SK-N-DZ (cell line): ENCODE measurements at regions not wholly inside any gene's neighbourhood (a gene's known extent, or its start where the extent isn't known, plus 50 kb on each side); places are given as distances from the start of the nearest gene placed in this dataset.

Experiments
- DNase-seq: peaks from one replicate; pipeline ENCODE4 v3.0.0-alpha.2; 2015; ENCODE audit warnings: low spot score

DNA sequence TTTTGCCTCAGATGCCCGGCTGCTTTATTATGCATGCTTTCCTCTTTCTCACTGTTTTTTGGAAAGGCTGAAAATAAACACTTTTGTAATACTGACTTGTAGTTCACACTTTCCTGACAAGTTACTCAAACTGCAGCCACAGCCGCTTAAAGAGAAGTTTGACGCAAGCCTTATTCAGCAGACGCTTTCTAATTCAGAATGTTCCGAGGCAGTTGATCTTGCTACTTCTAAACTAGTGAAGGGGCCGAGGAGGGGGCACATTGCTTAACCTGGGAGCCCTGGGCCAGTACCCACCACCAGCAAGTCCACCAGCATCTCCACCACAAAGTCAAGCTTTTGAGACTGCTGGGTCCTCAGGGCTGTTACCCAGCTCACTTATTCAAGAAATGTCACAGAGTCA is 71.8 kb upstream of the SPRED2 start:
- DNase-seq, result no peak

- no peak for DNase-seq
Measured at GRCh38 chr2:65503746-65504145, 71.3 kb upstream of the SPRED2 start.

DNA sequence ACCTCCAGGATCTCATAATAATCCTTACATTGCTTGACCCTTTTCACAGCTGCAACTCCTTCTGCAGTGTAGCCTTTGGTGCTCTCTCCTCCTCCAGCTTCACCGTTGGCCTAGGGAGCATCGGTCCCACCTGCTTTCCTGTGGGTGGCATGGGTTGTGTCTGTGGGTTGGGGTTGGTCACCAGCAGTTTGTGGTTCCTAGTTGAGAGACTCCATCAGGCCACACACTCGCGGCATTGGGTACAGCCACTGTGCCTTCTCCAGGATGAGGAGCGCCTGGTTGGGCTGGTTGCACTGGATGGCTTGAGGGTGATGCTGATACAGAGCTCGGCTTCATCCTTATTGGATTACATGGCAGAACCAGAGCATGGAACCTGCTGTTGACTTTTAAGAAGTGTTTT is 69.4 kb upstream of the SPRED2 start:
- DNase-seq, result no peak

DNA sequence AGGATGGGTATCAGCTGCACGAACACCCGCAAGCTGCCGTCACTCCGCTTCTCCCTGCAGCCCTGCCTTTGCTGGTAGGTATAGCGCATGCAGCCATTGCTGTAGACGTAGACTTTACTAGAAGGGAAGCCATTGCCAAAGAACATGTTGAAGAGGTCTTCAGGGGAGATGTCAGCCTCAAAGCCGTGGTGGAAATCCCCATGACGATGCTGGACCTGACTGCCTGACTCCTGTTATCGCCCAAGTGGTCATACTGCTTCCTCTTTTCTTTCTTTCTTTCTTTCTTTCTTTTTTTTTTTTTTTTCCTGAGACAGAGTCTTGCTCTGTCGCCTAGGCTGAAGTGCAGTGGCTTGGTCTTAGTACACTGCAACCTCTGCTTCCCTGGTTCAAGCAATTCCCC is 68.7 kb upstream of the SPRED2 start:
- DNase-seq, result no peak

- no peak for DNase-seq
Measured at GRCh38 chr2:65500310-65501040, 68.1 kb upstream of the SPRED2 start.

DNA sequence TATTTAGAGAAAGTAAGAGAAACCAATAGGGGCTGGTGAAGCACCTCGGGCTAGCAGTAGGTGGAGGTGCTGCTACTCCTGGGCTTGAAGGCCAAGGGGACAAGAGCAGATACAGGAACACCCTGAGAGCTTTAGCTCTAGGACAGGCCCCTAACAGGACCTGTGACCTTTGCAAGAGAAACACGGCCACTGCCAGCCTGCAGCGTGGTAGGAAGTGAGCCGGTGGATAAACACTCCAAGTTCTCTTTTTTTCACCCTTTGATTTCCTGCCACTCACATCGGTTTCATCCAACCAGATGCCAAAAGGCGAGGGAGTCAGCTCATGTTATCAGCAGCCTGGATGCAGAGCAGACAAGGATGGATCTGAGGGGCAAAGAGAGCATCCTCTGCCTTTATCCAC is 66.8 kb upstream of the SPRED2 start:
- DNase-seq, result no peak

GRCh38 chr2:65498396-65498795 is 66.0 kb upstream of the SPRED2 start:
- no peak for DNase-seq

DNA sequence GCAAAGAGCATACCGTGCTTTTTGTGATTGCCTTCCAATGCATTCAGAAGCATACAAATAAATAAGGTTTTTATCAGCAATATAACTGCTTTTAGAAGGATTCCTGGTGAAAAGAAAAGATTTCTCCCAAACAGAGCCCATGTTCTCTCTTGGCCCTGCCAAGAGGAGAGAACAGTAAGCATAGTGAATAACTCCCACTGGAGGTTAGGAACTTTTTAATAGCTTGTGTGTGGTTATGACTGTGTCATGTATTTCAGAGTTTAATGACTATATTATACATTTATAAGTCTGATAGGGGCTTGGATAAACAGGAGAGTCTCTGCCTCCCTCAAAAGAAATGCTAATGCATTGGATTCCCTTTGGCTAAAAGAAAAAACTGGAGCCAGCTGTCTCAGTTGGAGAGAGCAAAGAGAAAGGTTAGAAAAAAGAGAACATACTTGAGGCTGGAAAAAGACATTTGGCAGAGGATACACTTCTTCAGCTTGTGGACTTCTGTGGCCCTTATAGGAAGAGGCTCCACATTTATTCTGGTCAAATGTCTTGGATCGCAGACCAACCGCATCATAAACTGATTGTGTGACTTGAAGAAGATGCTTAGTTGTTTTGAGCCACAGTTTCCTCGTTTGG is 63.0 kb upstream of the SPRED2 start:
- no peak for DNase-seq

GRCh38 chr2:65494078-65494477 is 61.7 kb upstream of the SPRED2 start:
- no peak for DNase-seq

GRCh38 chr2:65491381-65491905 is 59.0 kb upstream of the SPRED2 start:
- no peak for DNase-seq

DNA sequence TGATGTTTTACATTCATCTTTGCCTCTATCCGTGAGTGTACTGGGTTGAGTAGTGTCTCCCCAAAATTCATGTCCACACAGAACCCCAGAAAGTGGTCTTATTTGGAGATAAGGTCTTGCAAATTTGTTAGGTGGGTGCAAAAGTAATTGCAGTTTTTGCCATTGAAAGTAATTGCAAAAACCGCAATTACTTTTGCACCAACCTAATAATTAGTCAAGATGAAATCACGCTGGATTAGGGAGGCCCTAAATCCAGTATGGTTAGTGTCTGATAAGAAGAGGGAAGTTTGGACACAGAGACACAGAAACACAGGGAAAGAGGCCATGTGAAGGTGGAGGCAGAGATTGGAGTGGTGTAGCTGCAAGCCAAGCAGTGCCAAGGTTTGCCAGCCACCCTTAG is 57.8 kb upstream of the SPRED2 start:
- DNase-seq, result no peak

DNA sequence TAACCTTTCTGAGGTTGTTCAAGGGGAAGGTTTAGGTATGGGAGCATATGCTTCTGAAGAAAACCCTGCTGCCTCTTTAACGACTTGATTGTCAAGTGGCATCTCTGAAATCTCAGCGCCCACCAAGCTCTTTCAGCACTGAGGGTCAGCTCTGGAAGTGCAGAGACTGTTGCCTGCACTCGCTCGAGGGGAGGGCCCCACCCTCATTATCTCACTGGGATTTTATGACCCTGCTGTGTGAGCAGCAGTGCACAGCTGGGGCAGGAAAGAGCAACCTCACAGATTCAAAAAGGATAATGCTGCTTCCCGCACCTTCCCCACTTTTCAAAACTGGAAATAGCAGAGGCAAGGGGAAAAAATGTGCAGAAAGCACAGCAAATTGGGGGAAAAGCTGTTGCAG is 56.9 kb upstream of the SPRED2 start:
- no peak for DNase-seq

DNA sequence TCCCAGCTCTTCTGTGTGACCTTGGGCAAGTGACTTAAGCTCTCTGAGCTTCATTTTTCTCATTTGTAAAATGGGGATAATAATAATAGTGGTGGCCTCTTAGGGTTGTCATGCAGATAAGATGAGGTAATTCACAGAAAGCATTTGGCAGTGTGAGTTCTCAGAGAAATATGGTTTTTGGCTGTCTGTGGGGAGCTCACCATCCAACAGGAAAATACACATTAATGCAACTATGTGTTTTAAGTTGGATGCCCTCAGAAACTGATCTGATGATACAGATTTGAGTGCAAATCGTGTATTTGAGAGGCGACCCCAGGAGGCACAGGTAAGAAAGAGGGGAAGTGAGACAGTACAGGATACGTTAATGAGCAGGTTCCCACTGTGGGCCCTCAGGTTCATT is 56.1 kb upstream of the SPRED2 start:
- no peak for DNase-seq

GRCh38 chr2:65487404-65487803 is 55.0 kb upstream of the SPRED2 start:
- no peak for DNase-seq

DNA sequence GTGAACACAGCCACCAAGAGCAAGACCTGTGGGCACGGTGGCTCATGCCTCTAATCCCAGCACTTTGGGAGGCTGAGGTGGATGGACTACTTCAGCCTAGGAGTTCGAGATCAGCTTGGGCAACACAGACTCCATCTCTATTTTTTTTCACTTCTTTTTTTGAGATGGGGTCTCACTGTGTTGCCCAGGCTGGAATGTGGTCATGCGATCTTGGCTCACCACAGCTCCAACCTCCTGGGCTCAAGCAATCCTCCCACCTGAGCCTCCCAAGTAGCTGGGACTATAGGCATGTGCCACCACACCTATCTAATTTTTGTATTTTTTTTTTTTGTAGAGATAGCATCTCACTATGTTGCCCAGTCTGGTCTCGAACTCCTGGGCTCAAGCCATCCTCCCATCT is 54.4 kb upstream of the SPRED2 start:
- no peak for DNase-seq

GRCh38 chr2:65486282-65486681 is 53.9 kb upstream of the SPRED2 start:
- DNase-seq, result no peak

DNA sequence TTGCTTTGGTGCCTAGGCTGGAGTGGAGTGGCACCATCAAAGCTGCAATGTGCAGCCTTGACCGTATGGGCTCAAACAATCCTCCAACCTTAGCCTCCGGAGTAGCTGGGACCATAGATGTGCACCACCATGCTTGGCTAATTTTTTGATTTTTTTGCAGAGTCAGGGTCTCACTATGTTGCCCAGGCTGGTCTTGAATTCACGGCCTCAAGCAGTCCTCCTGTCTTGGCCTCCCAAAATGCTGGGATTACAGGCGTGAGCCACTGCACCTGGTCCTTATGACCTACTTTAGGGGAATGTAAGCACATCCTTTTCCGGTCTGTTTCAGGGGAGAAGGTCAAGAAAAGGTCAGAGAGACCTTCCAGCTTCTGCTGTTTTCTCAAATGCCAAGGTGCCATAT is 53.4 kb upstream of the SPRED2 start:
- no peak for DNase-seq

DNA sequence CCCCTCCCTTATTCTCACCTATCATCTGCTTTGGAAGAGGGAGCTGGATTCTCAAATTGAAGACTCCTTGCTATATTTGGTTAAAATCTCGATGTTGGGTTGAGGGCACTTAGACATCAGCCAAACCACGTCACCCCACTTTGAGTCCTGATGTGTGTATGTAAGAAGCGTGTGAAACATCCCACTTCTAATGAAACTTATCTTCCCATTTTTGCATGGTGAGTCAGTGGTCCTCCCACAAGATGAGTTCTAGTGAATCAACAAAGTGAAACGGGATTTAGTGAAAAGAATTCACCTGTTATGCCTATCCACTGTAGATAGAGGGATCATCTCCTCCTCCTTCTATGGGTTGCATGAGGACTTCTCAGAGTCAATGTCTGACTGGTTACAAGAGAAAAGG is 51.4 kb upstream of the SPRED2 start:
- DNase-seq, result no peak

- DNase-seq, result no peak
Measured at GRCh38 chr2:65482971-65483370, 50.6 kb upstream of the SPRED2 start.
